ENCODE measurements at regions not wholly inside any gene's neighbourhood (a gene's known extent, or its start where the extent isn't known, plus 50 kb on each side); places are given as distances from the start of the nearest gene placed in this dataset.

DNA sequence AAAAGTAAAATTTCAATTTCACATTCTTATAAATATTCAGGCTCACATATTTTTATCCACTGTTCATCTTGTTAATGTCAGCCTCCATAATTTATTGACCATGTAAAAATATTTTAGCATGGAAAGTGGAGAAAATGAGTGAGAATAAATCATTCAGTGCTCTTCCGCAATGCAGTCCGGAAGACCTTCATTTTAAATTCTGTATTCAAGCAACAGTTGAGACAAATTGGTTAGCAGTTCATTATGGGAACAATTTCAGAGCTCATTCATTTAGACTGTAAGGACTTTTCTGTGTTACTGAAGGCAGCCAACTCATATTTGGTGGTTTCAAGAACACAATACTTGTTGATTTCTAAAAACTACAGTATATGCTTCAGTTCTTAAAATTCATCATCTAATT is 97.8 kb downstream of the TYW3 start:
- DNase-seq: no peak
- no peaks in the 10 kb centered on the region for H3K27me3 ChIP-seq (replicated peaks in 1 of 7)
- no peaks in the 10 kb centered on the region for H3K9me3 ChIP-seq
- H3K4me1 ChIP-seq: no peaks in the 10 kb centered on the region
- H3K4me3 ChIP-seq: no peak overlapping the region
- TF ChIP-seq POLR2A (IDR thresholded peaks at IDR 0.05): no peak
- TF ChIP-seq POLR2AphosphoS5 (IDR thresholded peaks at IDR 0.05): no peak
- TF ChIP-seq, protein P1, sequence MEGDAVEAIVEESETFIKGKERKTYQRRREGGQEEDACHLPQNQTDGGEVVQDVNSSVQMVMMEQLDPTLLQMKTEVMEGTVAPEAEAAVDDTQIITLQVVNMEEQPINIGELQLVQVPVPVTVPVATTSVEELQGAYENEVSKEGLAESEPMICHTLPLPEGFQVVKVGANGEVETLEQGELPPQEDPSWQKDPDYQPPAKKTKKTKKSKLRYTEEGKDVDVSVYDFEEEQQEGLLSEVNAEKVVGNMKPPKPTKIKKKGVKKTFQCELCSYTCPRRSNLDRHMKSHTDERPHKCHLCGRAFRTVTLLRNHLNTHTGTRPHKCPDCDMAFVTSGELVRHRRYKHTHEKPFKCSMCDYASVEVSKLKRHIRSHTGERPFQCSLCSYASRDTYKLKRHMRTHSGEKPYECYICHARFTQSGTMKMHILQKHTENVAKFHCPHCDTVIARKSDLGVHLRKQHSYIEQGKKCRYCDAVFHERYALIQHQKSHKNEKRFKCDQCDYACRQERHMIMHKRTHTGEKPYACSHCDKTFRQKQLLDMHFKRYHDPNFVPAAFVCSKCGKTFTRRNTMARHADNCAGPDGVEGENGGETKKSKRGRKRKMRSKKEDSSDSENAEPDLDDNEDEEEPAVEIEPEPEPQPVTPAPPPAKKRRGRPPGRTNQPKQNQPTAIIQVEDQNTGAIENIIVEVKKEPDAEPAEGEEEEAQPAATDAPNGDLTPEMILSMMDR (IDR thresholded peaks at IDR 0.05 in 8 of 11, conservative IDR thresholded peaks at IDR 0.05 in 3 of 11): no peak
- no peak overlapping the region for H3K27ac ChIP-seq
- WGBS, 5 donors: 89 to 96% (median 93%) methylated on average over 2 of the region's 2 CpGs
- H3K36me3 ChIP-seq: no peaks in the 10 kb centered on the region
- intact Hi-C loops (cut with DNase I; ENCODE audit: low total_unique reads): no loop called here

DNA sequence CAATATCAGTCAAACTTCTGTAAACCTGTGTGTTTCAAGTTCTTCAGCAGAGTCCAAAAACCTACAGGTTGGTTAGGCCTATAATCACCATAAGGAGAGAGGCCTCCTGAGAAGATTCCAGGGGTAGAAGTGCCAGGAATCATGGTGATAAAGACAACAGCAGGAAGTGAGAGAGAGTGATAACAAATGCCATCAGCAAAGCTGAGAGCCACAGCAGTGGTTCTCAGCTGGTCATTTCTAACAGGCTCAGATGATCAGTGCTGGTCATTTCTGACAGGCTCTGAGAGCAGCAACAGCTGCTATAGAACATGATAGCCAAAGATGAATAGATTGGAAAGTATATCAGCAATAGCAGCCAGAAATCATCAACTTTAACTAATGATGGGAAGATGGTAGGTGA is 101.3 kb downstream of the TYW3 start:
- no peak for TF ChIP-seq POLR2AphosphoS5 (IDR thresholded peaks at IDR 0.05)
- intact Hi-C loops (cut with DNase I; ENCODE audit: low total_unique reads): no loop called here
- Histone ChIP-seq H3K9me3 (no peaks in the 10 kb centered on the region), H3K4me1 (no peaks in the 10 kb centered on the region), H3K27me3 (replicated peaks in 1 of 7) (no peaks in the 10 kb centered on the region), H3K4me3 (no peak overlapping the region), H3K36me3 (no peaks in the 10 kb centered on the region), H3K27ac (no peak overlapping the region)
- DNase-seq: no peak

DNA sequence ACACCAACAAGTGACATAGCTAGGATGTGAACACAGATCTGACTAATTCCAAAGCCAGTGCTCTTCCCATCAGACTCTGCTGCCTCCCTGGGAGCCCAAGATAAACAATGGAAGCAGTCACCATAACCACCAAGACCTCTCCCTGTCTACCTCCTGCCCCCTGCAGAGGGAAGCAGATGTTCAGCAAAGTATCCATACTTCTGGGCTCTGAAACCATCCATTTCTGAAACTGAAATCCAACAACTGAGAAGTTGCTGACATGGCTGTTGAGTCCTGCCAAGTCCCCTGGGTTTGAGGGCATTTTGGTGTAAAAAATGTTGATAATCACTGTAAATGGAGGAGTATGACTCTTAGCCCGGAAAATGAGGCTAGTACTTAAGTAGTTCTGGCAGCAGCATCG is 102.1 kb downstream of the TYW3 start:
- no peak for DNase-seq
- TF ChIP-seq, protein P1 (IDR thresholded peaks at IDR 0.05 in 8 of 11, conservative IDR thresholded peaks at IDR 0.05 in 3 of 11): no peak
- TF ChIP-seq POLR2AphosphoS5 (IDR thresholded peaks at IDR 0.05) (no peak), POLR2A (IDR thresholded peaks at IDR 0.05) (no peak)
- no peaks in the 10 kb centered on the region for H3K4me1 ChIP-seq
- H3K4me3 ChIP-seq: no peak overlapping the region
- H3K36me3 ChIP-seq: no peaks in the 10 kb centered on the region
- H3K9me3 ChIP-seq: no peaks in the 10 kb centered on the region
- 69 to 93% (median 75%) methylated on average over 2 of the region's 2 CpGs for WGBS, 5 donors
- no peaks in the 10 kb centered on the region for H3K27me3 ChIP-seq (replicated peaks in 1 of 7)
- intact Hi-C loops (cut with DNase I; ENCODE audit: low total_unique reads): no loop called here
- no peak overlapping the region for H3K27ac ChIP-seq

DNA sequence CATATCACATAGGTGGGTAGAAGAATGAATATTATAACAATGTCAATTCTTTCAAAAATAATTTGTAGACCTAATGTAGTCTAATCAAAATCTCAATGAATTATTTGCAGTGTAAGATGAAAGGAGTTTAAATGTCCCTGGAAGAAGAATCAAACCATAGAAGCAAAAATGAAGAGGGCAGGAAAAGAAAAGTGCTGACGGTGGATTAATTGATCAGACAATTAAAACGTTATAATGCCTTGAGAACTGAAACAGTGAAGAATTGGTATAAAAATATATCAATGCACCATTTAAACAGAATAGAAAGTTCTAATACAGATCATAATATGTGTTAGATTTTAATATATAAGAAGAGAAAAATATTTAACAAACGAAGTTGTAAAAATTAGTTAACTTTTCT is 109.8 kb downstream of the TYW3 start:
- intact Hi-C loops (cut with DNase I; ENCODE audit: low total_unique reads): no loop called here

More for the DNA sequence above, 109.8 kb downstream of the TYW3 start:
- no peak overlapping the region for H3K27ac ChIP-seq
- H3K9me3 ChIP-seq: peaks cover 0 to 8% (median 0%) of the 10 kb centered on the region in 8 donors
- DNase-seq: no peak
- no peaks in the 10 kb centered on the region for H3K36me3 ChIP-seq
- no peak overlapping the region for H3K4me3 ChIP-seq
- no peaks in the 10 kb centered on the region for H3K4me1 ChIP-seq
- 69 to 76% (median 74%) methylated on average over 3 of the region's 3 CpGs for WGBS, 5 donors
- TF ChIP-seq POLR2A (IDR thresholded peaks at IDR 0.05): no peak
- TF ChIP-seq POLR2AphosphoS5 (IDR thresholded peaks at IDR 0.05): no peak
- TF ChIP-seq, protein P1 (IDR thresholded peaks at IDR 0.05 in 8 of 11, conservative IDR thresholded peaks at IDR 0.05 in 3 of 11): no peak
- no peaks in the 10 kb centered on the region for H3K27me3 ChIP-seq (replicated peaks in 1 of 7)

Measured in spleen (tissue), 11 donors.